AG04450 (cell line): ENCODE measurements at regions not wholly inside any gene's neighbourhood (a gene's known extent, or its start where the extent isn't known, plus 50 kb on each side); places are given as distances from the start of the nearest gene placed in this dataset.
"Not testable (repeated sequence)": the region's sequence is repeated elsewhere in the genome, so short reads cannot be mapped to it uniquely, and the experiment has no call there.

ENCODE experiments used
- CTCF ChIA-PET: fragments of 300-600, 350-600 bp; formaldehyde crosslinking; extraction: SDS; loops from one replicate; lab custom pipeline; 2022; ENCODE audit warnings: antibody characterized with exemption, inconsistent platforms; lab: Charles Lee
- POLR2A ChIA-PET: fragments of 350-600 bp; formaldehyde crosslinking; extraction: SDS; loops from one replicate; lab custom pipeline; 2021; ENCODE audit warnings: antibody characterized with exemption, inconsistent platforms; lab: Yijun Ruan, JAX
- DNase-seq: peaks from one replicate; pipeline ENCODE4 v3.0.0-alpha.2; 2011; ENCODE audit warnings: low read depth, low spot score
- H3K27ac ChIP-seq: one replicate; pipeline ENCODE4 v1.5.1; 2012; ENCODE audit warnings: low read depth, low read length, control low read depth
- H3K27me3 ChIP-seq: one replicate; pipeline ENCODE4 v1.6.0; 2012; ENCODE audit warnings: low read length; ENCODE audit not compliant: control insufficient read depth, insufficient read depth
- H3K4me3 ChIP-seq: 2 replicates; pipeline ENCODE4 v1.5.1; 2011; ENCODE audit warnings: mild to moderate bottlenecking, low read depth, low read length, control low read depth
- H3K9me3 ChIP-seq: 2 replicates; pipeline ENCODE4 v1.5.1; 2012; ENCODE audit warnings: low read length; ENCODE audit not compliant: control insufficient read depth, insufficient read depth
- TF ChIP-seq, protein P1 (sequence below): IDR thresholded peaks from 2 replicates; pipeline ENCODE4 v1.5.1; 2011; ENCODE audit warnings: low read depth, low read length, control low read depth, inconsistent platforms

GRCh38 chr16:58807276-58807675, 73.2 kb upstream of the GOT2 start:
- Histone ChIP-seq H3K27ac (no peak overlapping the region), H3K9me3 (no peaks in the 10 kb centered on the region), H3K27me3 (no peaks in the 10 kb centered on the region), H3K4me3 (no peak overlapping the region)
- CTCF ChIA-PET = no interaction called here
- TF ChIP-seq, protein P1, sequence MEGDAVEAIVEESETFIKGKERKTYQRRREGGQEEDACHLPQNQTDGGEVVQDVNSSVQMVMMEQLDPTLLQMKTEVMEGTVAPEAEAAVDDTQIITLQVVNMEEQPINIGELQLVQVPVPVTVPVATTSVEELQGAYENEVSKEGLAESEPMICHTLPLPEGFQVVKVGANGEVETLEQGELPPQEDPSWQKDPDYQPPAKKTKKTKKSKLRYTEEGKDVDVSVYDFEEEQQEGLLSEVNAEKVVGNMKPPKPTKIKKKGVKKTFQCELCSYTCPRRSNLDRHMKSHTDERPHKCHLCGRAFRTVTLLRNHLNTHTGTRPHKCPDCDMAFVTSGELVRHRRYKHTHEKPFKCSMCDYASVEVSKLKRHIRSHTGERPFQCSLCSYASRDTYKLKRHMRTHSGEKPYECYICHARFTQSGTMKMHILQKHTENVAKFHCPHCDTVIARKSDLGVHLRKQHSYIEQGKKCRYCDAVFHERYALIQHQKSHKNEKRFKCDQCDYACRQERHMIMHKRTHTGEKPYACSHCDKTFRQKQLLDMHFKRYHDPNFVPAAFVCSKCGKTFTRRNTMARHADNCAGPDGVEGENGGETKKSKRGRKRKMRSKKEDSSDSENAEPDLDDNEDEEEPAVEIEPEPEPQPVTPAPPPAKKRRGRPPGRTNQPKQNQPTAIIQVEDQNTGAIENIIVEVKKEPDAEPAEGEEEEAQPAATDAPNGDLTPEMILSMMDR = no peak
- no peak for DNase-seq
- POLR2A ChIA-PET = no interaction called here

DNA sequence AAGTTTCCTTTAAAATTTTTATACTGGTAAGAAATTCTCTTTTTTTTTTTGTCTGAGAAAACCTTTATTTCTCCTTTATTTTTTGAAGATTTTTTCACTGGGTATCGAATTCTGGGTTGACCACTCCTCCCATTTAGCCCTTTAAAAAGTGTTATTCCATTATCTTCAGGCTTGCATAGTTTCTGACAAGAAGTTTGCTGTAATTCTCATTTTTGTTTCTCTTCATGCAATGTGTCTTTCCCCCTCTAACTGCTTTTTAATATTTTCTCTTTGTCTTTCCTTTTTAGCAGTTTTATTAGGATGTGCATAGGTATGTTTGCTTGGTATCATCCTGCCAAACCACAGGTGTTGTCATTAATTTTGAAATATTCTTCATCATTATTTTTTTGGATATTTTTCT, 67.7 kb upstream of the GOT2 start:
- Histone ChIP-seq H3K27me3 (no peaks in the 10 kb centered on the region), H3K27ac (no peak overlapping the region), H3K4me3 (no peak overlapping the region), H3K9me3 (no peaks in the 10 kb centered on the region)
- CTCF ChIA-PET = interaction anchor here (0.7 kb wide), 1 partner anchor 13 kb away, joined by 3 read pairs; no protein-coding TSS in a partner anchor
- POLR2A ChIA-PET = no interaction called here
- TF ChIP-seq, protein P1 = no peak
- no peak for DNase-seq

- Histone ChIP-seq H3K27ac (no peak overlapping the region), H3K4me3 (no peak overlapping the region), H3K27me3 (no peaks in the 10 kb centered on the region), H3K9me3 (no peaks in the 10 kb centered on the region)
- TF ChIP-seq, protein P1 = no peak
- ChIA-PET CTCF (no interaction called here), POLR2A (no interaction called here)
- no peak for DNase-seq
These were observed 63.2 kb upstream of the GOT2 start for GRCh38 chr16:58797137-58797801.

DNA sequence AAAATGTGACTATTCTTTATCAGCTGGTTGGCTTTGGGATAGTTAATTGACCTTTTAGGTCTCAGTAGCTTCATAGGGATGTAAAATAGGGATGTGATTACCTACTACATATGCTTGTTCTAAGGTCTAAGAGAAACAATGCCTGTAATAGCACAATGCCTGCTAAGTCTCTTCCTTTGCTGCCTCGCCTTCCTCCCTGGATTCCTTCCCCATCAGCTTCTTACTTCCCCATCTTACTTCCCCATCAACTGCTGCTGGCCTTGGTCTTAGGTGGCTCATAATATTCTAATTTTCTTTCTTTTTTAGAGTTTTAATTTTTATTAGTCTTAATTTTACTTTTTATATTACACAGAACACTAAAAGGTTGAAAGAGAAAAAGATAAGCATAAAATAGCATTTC, 59.2 kb upstream of the GOT2 start:
- no peaks in the 10 kb centered on the region for H3K27me3 ChIP-seq
- DNase-seq = no peak
- ChIA-PET CTCF (interaction anchor here (2.3 kb wide), 1 partner anchor 21 kb away, joined by 11 read pairs; no protein-coding TSS in a partner anchor), POLR2A (no interaction called here)
- no peak overlapping the region for H3K4me3 ChIP-seq
- H3K27ac ChIP-seq = no peak overlapping the region
- no peaks in the 10 kb centered on the region for H3K9me3 ChIP-seq
- TF ChIP-seq, protein P1 = no peak

GRCh38 chr16:58792188-58792587, 58.1 kb upstream of the GOT2 start:
- H3K27me3 ChIP-seq = no peaks in the 10 kb centered on the region
- CTCF ChIA-PET = interaction anchor here (0.6 to 2.3 kb wide), 2 partner anchors 22 to 400 kb away, joined by 3 to 11 read pairs; no protein-coding TSS in a partner anchor
- H3K27ac ChIP-seq = no peak overlapping the region
- TF ChIP-seq, protein P1 = no peak
- POLR2A ChIA-PET = no interaction called here
- no peaks in the 10 kb centered on the region for H3K9me3 ChIP-seq
- no peak overlapping the region for H3K4me3 ChIP-seq
- no peak for DNase-seq

GRCh38 chr16:58790816-58791557, 56.9 kb upstream of the GOT2 start:
- H3K4me3 ChIP-seq, DNase-seq, CTCF ChIA-PET, POLR2A ChIA-PET, H3K27me3 ChIP-seq, H3K27ac ChIP-seq, H3K9me3 ChIP-seq: not testable (repeated sequence)
